ENCODE measurements at regions not wholly inside any gene's neighbourhood (a gene's known extent, or its start where the extent isn't known, plus 50 kb on each side); places are given as distances from the start of the nearest gene placed in this dataset.

DNA sequence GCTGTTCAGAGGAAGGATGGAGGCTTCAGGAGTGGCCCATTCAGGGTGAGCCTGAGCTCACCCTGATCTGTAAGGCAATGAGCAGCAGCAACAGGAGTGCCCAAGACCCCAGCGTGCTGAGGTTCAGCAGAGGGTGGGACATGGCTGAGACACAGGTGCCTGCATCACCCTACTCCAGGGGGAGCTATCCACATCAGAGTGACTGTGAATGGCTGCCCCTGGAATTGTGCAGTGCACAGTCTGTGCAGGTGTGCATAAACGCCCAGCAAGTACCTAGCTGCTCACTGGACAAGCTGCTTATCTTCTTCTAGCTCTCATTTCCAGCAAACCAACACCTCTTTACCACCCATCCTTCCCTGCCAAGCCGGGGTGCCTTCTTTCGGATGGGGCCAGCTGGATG, 140.6 kb upstream of the PRMT8 start:
- TF ChIP-seq ARNT (IDR thresholded peaks at IDR 0.05) (no peak), NFRKB (IDR thresholded peaks at IDR 0.05) (no peak)

Data from HEK293T (cell line).